ENCODE measurements at regions not wholly inside any gene's neighbourhood (a gene's known extent, or its start where the extent isn't known, plus 50 kb on each side); places are given as distances from the start of the nearest gene placed in this dataset.

DNA sequence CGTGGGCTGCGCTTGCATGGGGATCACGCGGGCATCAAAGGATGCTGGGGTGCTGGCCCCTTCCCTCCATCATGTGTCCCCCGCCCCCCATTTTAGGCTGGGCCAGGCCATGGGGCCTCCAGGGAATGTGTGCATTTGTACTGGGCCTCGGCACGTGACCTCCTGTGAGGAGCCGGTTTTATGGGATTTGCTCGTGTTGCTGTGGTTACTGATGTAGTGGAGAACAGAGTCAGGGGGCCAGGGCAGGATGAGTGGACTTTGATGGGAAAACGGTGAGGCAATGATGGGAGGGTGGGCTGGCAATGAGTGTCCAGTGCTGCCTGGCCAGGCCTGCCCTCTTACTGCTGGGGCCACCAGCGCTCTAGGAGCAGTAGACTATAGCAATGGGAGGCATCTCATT, 257.7 kb downstream of the LOXHD1 start:
- TF ChIP-seq, protein P1, sequence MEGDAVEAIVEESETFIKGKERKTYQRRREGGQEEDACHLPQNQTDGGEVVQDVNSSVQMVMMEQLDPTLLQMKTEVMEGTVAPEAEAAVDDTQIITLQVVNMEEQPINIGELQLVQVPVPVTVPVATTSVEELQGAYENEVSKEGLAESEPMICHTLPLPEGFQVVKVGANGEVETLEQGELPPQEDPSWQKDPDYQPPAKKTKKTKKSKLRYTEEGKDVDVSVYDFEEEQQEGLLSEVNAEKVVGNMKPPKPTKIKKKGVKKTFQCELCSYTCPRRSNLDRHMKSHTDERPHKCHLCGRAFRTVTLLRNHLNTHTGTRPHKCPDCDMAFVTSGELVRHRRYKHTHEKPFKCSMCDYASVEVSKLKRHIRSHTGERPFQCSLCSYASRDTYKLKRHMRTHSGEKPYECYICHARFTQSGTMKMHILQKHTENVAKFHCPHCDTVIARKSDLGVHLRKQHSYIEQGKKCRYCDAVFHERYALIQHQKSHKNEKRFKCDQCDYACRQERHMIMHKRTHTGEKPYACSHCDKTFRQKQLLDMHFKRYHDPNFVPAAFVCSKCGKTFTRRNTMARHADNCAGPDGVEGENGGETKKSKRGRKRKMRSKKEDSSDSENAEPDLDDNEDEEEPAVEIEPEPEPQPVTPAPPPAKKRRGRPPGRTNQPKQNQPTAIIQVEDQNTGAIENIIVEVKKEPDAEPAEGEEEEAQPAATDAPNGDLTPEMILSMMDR (IDR thresholded peaks at IDR 0.05), result no peak
- TF ChIP-seq EZH2 (IDR thresholded peaks at IDR 0.05; ENCODE audit: borderline replicate concordance, insufficient read depth, low read depth, low read length, poor library complexity, severe bottlenecking), result no peak

Measured in B cell (primary cell).